Mucosa of descending colon (tissue), 3 donors: ENCODE measurements at regions not wholly inside any gene's neighbourhood (a gene's known extent, or its start where the extent isn't known, plus 50 kb on each side); places are given as distances from the start of the nearest gene placed in this dataset.
"Not testable (repeated sequence)": the region's sequence is repeated elsewhere in the genome, so short reads cannot be mapped to it uniquely, and the experiment has no call there.

Experiments used
- ATAC-seq: fragments of 200-7000 bp; cut with Tn5 transposase; one replicate; pipeline ENCODE4 v1.9.1; 2020; ENCODE audit warnings: mild to moderate bottlenecking, moderate library complexity
- DNase-seq, 3 donors: peaks; one replicate each; pipeline ENCODE4 v3.0.0-alpha.2; 2020
- H3K36me3 ChIP-seq: fragments of 200-600 bp; one replicate; pipeline ENCODE4 v1.8.0; 2021; ENCODE audit warnings: low read depth, mild to moderate bottlenecking
- H3K4me1 ChIP-seq: fragments of 200-600 bp; one replicate; pipeline ENCODE4 v1.8.0; 2021; ENCODE audit warnings: low read depth, mild to moderate bottlenecking
- H3K4me3 ChIP-seq: fragments of 200-600 bp; one replicate; pipeline ENCODE4 v1.8.0; 2021; ENCODE audit warnings: mild to moderate bottlenecking
- H3K9me3 ChIP-seq: fragments of 200-600 bp; one replicate; pipeline ENCODE4 v1.8.0; 2021; ENCODE audit warnings: mild to moderate bottlenecking
- intact Hi-C, 2 donors: fragments of 100-400 bp; cut with DNase I in 1 of 2; cut with micrococcal nuclease in 1 of 2; formaldehyde crosslinking; loops; one replicate each; pipeline versions ENCODE4 v1.11.0 to v1.11.1; 2022; cut with DNase I, micrococcal nuclease
- donor health status: DM: no; HTN: no; CAD: no; lungs with moderate emphysema.
- donor health status: DM: no; HTN: no; CAD: no.
- donor health status: DM: no; HTN: yes; CAD: no.

DNA sequence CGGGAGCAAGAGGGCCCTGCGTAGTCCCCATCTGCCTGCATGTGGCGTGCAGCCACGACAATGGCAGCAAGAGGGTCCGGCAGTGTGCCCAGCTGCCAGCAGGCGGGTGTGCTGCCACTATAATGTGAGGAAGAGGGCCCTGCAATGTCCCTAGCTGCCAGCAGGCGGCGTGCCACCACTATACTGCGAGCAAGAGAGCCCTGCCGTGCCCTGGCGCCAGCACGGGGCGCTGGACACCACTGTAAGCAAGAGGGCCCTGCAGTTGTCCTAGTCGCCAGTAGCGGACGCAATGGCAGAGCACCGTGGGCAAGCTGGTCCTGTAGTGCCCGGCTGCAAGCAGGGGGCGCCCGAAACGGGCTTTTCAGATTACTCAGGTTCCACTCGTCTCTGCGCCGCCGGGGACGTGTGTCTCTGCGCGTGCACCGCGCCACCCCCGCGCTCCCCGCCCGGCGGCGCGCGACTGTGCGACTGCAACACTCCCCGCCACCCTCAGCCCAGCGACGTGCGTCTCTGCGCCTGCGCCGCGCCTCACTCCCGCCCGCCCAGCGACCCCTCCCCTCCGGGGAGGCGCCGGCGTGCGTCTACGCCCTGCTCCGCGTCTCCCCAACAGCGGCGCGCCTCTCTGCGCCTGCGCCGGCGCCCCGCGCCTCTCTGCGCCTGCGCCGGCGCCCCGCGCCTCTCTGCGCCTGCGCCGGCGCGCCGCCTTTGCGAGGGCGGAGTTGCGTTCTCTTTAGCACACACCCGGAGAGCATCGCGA lies 159.4 kb upstream of the FRG2B start:
- intact Hi-C loops, H3K9me3 ChIP-seq, H3K4me1 ChIP-seq, H3K36me3 ChIP-seq, H3K4me3 ChIP-seq, ATAC-seq: not testable (repeated sequence)
- DNase-seq: peak in 1 of 3 donors; percentile 19

DNA sequence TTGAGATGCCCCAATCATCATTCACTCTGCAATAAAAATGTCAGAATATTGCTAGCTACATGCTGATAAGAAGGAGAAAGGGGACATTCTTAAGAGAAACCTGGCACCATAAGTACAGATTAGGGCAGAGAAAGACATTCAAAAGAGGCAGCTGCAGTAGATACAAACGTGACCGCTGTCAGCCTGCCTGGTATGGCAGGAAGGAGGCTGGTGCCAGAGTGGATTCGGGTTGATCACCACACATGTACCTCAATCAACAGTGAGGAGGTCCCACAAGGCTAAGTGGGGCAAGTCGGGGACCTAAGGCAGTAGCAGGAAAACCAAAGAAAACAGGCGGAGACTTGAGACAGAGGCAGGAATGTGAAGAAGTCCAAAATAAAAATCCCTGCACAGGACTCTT lies 158.6 kb upstream of the FRG2B start:
- ATAC-seq, H3K36me3 ChIP-seq, H3K9me3 ChIP-seq, intact Hi-C loops, H3K4me1 ChIP-seq, H3K4me3 ChIP-seq, DNase-seq: not testable (repeated sequence)

DNA sequence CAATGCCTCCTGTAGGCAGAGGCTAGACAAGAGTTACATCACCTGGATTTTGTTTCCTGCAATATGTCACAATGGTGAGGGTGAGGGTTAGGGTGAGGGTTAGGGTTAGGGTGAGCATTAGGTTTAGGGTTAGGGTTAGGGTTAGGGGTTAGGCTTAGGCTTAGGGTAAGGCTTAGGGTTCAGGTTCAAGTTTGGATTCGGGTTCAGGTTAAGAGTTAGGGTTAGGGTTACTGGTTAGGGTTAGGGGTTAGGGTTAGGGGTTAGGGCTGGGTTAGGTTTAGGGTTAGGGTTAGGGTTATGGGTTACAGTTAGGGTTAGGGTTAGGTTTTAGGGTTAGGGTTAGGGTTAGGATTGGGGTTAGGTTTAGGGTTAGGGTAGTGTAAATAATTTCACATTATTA lies 138.7 kb upstream of the FRG2B start:
- H3K36me3 ChIP-seq, H3K9me3 ChIP-seq, H3K4me3 ChIP-seq, ATAC-seq, H3K4me1 ChIP-seq, DNase-seq, intact Hi-C loops: not testable (repeated sequence)

DNA sequence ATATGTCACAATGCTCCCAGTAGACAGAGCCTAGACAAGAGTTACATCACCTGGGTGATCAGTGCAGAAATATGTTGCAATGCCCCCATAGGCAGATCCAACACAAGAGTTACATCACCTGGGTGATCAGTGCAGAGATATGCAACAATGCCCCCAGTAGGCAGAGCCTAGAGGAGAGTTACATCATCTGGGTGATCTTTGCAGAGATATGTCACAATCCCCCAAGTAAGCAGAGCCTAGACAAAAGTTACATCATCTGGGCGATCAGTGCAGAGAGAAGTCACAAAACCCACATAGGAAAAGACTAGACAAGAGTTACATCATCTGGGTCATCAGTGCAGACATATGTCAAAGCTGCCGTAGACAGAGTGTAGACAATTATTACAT lies 138.2 kb upstream of the FRG2B start:
- ATAC-seq, H3K4me1 ChIP-seq, H3K9me3 ChIP-seq, H3K4me3 ChIP-seq, intact Hi-C loops, DNase-seq, H3K36me3 ChIP-seq: not testable (repeated sequence)

DNA sequence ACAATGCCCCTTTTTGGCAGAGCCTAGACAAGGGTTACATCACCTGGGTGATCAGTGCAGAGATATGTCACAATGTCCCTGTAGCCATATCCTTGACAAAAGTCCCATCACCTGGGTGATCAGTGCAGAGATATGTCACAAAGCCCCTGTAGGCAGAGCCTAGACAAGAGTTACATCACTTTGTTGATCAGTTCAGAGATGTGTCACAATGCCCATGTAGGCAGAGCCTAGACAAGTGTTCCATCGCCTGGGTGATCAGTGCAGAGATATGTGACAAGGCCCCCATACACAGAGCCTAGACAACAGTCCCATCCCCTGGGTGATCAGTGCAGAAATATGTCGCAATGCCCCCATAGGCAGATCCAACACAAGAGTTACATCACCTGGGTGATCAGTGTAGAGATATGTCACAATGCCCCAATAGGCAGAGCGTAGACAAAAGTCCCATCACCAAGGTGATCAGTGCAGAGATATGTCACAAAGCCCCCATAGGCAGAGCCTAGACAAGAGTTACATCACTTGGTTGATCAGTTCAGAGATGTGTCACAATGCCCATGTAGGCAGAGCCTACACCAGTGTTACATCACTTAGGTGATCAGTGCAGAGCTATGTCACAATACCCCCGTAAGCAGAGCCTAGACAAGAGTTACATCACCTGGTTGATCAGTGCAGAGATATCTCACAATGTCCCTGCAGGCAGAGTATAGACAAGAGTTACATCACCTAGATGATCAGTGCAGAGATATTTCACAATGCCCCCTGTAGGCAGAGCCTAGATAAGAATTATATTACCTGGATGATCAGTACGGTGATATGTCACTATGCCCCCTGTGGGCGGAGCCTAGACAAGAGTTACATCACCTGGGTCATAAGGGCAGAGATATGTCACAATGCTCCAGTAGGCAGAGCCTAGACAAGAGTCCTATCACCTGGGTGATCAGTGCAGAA lies 137.6 kb upstream of the FRG2B start:
- ATAC-seq: peak; percentile 25
- H3K4me3 ChIP-seq, DNase-seq, H3K9me3 ChIP-seq, H3K4me1 ChIP-seq, intact Hi-C loops, H3K36me3 ChIP-seq: not testable (repeated sequence)

DNA sequence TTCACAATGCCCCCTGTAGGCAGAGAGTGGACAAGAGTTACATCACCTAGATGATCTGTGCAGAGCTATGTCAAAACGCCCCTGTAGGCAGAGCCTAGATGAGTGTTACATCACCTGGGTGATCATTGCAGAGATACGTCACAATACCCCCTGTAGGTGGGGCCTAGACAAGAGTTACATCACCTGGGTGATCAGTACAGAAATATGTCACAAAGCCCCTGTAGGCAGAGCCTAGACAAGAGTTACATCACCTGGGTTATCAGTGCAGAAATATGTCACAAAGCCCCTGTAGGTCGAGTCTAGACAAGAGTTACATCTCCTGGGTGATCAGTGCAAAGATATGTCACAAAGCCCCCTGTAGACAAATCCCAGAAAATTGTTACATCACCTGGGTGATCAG lies 136.6 kb upstream of the FRG2B start:
- H3K9me3 ChIP-seq, H3K4me1 ChIP-seq, H3K4me3 ChIP-seq, H3K36me3 ChIP-seq, intact Hi-C loops, DNase-seq: not testable (repeated sequence)
- peak; percentile 59 for ATAC-seq

DNA sequence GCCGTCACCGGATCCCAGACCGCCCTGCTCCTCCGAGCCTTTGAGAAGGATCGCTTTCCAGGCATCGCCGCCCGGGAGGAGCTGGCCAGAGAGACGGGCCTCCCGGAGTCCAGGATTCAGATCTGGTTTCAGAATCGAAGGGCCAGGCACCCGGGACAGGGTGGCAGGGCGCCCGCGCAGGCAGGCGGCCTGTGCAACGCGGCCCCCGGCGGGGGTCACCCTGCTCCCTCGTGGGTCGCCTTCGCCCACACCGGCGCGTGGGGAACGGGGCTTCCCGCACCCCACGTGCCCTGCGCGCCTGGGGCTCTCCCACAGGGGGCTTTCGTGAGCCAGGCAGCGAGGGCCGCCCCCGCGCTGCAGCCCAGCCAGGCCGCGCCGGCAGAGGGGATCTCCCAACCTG lies 127.0 kb upstream of the FRG2B start:
- DNase-seq, H3K4me1 ChIP-seq, intact Hi-C loops, H3K36me3 ChIP-seq, H3K9me3 ChIP-seq, H3K4me3 ChIP-seq: not testable (repeated sequence)
- ATAC-seq: peak; percentile 54
